Memory B cell (primary cell): ENCODE measurements at regions not wholly inside any gene's neighbourhood (a gene's known extent, or its start where the extent isn't known, plus 50 kb on each side); places are given as distances from the start of the nearest gene placed in this dataset.

Experiments used
- ATAC-seq: fragments of 150-1000 bp; cut with Tn5 transposase; 2 replicates; pipeline ENCODE4 v1.10.0; 2021; ENCODE audit warnings: low read depth, mild to moderate bottlenecking, moderate library complexity
- DNase-seq, 2 donors: peaks; one replicate each; pipeline ENCODE4 v3.0.0; 2022; ENCODE audit warnings: low spot score in 2 of 2
- H3K27ac Mint-ChIP-seq: one replicate; pipeline ENCODE4 v1.8.0; 2022; ENCODE audit warnings: mild to moderate bottlenecking, moderate library complexity, mixed read lengths
- H3K27me3 Mint-ChIP-seq: one replicate; pipeline ENCODE4 v1.8.0; 2022; ENCODE audit warnings: mixed read lengths
- H3K36me3 Mint-ChIP-seq: one replicate; pipeline ENCODE4 v1.8.0; 2022; ENCODE audit warnings: mild to moderate bottlenecking, mixed read lengths
- H3K4me1 Mint-ChIP-seq: one replicate; pipeline ENCODE4 v1.8.0; 2022; ENCODE audit warnings: mixed read lengths
- H3K4me3 Mint-ChIP-seq: one replicate; pipeline ENCODE4 v1.8.0; 2022; ENCODE audit warnings: mild to moderate bottlenecking, moderate library complexity, mixed read lengths
- H3K9me3 Mint-ChIP-seq: one replicate; pipeline ENCODE4 v1.8.0; 2022; ENCODE audit warnings: mixed read lengths

DNA sequence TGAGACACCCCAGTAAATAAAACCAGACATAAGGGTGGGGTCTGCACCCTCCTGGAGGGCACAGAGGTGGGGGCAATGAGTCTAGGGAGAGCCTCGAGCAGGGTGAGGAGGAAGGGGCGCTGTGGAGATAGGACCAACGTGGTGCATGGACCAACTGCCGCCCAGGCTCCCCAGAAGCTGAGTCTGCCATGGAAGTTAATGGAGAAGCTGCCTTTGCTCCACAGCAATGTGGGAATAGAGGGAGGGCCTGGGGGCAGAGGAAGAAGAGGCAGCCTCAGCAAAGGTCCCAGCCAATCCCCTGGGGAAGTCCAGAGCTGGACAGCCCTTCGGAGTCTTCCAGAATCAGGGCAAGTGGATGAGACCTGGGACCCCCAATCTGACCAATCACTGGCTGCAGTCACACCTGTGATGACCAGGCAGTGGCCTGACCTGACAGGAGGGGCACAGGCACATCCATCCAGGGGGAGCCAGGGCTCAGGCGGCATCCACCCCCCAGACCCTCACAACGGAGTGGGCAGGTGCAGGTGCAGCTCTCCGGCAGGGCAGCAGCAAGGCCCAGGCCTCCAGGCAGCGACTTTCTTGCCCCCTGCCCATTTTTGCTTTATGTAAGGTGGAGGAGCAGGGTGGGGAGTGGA lies 242.2 kb upstream of the PPP2R2D start:
- H3K27me3 Mint-ChIP-seq, result peaks cover 5% of the 10 kb centered on the region
- H3K9me3 Mint-ChIP-seq, result peaks cover 7% of the 10 kb centered on the region
- H3K4me1 Mint-ChIP-seq, result no peaks in the 10 kb centered on the region
- DNase-seq (no peak), ATAC-seq (no peak)
- no peak overlapping the region for H3K27ac Mint-ChIP-seq
- H3K36me3 Mint-ChIP-seq, result no peaks in the 10 kb centered on the region
- no peak overlapping the region for H3K4me3 Mint-ChIP-seq

- H3K27ac Mint-ChIP-seq, result no peak overlapping the region
- peaks cover 5% of the 10 kb centered on the region for H3K9me3 Mint-ChIP-seq
- H3K4me3 Mint-ChIP-seq, result no peak overlapping the region
- H3K27me3 Mint-ChIP-seq, result peaks cover 1% of the 10 kb centered on the region
- H3K4me1 Mint-ChIP-seq, result no peaks in the 10 kb centered on the region
- DNase-seq (no peak), ATAC-seq (no peak)
- no peaks in the 10 kb centered on the region for H3K36me3 Mint-ChIP-seq
These were observed 240.4 kb upstream of the PPP2R2D start for GRCh38 chr10:131660427-131660826.

GRCh38 chr10:131662851-131663250 lies 238.0 kb upstream of the PPP2R2D start:
- Mint-ChIP-seq H3K4me1 (no peaks in the 10 kb centered on the region), H3K36me3 (no peaks in the 10 kb centered on the region), H3K27ac (no peak overlapping the region), H3K4me3 (no peak overlapping the region), H3K27me3 (peaks cover 1% of the 10 kb centered on the region), H3K9me3 (peaks cover 7% of the 10 kb centered on the region)
- no peak for ATAC-seq
- DNase-seq, result no peak

DNA sequence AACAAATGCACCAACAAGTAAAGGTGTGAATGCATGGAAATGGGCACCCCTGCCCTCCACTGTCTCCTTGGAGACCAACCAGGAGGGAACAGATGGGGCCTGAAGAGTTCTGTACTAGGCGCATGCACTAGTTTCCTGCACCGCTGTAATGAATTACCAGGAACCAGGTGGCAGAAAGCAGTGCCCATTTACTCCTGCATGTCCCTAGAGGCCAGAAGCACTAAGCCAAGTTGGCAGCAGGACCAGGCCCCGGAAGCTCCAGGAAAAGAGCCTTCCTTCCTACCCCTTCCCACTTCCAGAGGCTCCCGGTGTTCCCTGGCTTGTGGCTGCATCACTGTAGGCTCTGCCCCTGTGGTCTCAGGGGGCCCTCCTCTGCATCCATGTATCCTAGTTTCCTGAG lies 237.5 kb upstream of the PPP2R2D start:
- H3K9me3 Mint-ChIP-seq, result peaks cover 7% of the 10 kb centered on the region
- H3K4me1 Mint-ChIP-seq, result no peaks in the 10 kb centered on the region
- no peak overlapping the region for H3K27ac Mint-ChIP-seq
- no peak for ATAC-seq
- H3K4me3 Mint-ChIP-seq, result no peak overlapping the region
- peaks cover 1% of the 10 kb centered on the region for H3K27me3 Mint-ChIP-seq
- no peak for DNase-seq
- no peaks in the 10 kb centered on the region for H3K36me3 Mint-ChIP-seq

DNA sequence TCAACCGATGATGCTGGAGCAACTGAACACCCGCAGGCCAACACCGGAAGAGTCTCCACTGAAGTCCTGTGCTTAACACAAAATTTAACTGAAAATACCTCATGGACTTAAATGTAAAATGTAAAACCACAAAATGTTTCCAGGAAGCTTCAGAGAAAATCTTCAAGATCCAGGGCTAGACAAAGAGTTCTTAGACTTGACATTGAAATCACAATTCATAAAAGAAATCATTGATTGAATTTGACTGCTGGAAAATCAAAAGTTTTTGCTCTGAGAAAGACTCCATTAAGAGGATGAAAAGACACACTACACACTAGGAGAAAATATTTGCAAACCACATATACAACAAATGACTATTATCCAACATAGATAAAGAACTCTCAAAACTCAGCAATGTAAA lies 234.7 kb upstream of the PPP2R2D start:
- Mint-ChIP-seq H3K27me3 (peaks cover 5% of the 10 kb centered on the region), H3K36me3 (no peaks in the 10 kb centered on the region), H3K9me3 (peaks cover 6% of the 10 kb centered on the region), H3K4me1 (peaks cover 3% of the 10 kb centered on the region), H3K27ac (no peak overlapping the region), H3K4me3 (no peak overlapping the region)
- no peak for DNase-seq
- ATAC-seq, result no peak

- H3K9me3 Mint-ChIP-seq, result peaks cover 6% of the 10 kb centered on the region
- no peak overlapping the region for H3K4me3 Mint-ChIP-seq
- DNase-seq, result no peak
- H3K27ac Mint-ChIP-seq, result no peak overlapping the region
- ATAC-seq, result no peak
- peaks cover 3% of the 10 kb centered on the region for H3K4me1 Mint-ChIP-seq
- no peaks in the 10 kb centered on the region for H3K36me3 Mint-ChIP-seq
- H3K27me3 Mint-ChIP-seq, result peaks cover 5% of the 10 kb centered on the region
These were observed 233.8 kb upstream of the PPP2R2D start for GRCh38 chr10:131667047-131667446.

GRCh38 chr10:131667561-131667960 lies 233.2 kb upstream of the PPP2R2D start:
- H3K4me1 Mint-ChIP-seq, result peaks cover 3% of the 10 kb centered on the region
- H3K4me3 Mint-ChIP-seq, result no peak overlapping the region
- no peak overlapping the region for H3K27ac Mint-ChIP-seq
- ATAC-seq, result no peak
- no peak for DNase-seq
- H3K27me3 Mint-ChIP-seq, result peaks cover 5% of the 10 kb centered on the region
- H3K9me3 Mint-ChIP-seq, result peaks cover 11% of the 10 kb centered on the region
- no peaks in the 10 kb centered on the region for H3K36me3 Mint-ChIP-seq

DNA sequence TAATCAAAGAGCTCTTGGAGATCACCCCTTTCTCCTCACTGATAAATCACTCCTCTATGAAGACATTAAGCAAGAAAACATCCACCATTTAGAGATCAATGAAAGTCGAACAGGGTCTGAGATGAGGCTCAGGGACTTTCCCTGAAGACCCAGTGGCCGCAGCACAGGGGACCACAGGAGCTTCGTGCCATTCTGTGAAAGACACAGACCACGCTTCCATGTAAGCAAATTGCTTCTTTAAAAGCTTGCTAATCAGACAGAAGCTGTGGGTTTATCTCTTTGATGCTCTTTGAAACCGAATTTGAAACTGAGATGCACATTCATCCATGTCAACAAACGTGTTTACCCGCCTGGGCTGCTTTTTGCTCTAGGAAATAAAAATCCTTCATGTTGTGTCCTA lies 231.9 kb upstream of the PPP2R2D start:
- H3K27me3 Mint-ChIP-seq, result peaks cover 3% of the 10 kb centered on the region
- DNase-seq (no peak), ATAC-seq (no peak)
- peaks cover 11% of the 10 kb centered on the region for H3K9me3 Mint-ChIP-seq
- no peak overlapping the region for H3K4me3 Mint-ChIP-seq
- H3K27ac Mint-ChIP-seq, result no peak overlapping the region
- no peaks in the 10 kb centered on the region for H3K36me3 Mint-ChIP-seq
- H3K4me1 Mint-ChIP-seq, result peaks cover 3% of the 10 kb centered on the region

GRCh38 chr10:131669838-131670237 lies 231.0 kb upstream of the PPP2R2D start:
- ATAC-seq (no peak), DNase-seq (no peak)
- H3K27ac Mint-ChIP-seq, result no peak overlapping the region
- peaks cover 3% of the 10 kb centered on the region for H3K27me3 Mint-ChIP-seq
- H3K4me3 Mint-ChIP-seq, result no peak overlapping the region
- H3K36me3 Mint-ChIP-seq, result no peaks in the 10 kb centered on the region
- H3K9me3 Mint-ChIP-seq, result peaks cover 11% of the 10 kb centered on the region
- H3K4me1 Mint-ChIP-seq, result peaks cover 3% of the 10 kb centered on the region

DNA sequence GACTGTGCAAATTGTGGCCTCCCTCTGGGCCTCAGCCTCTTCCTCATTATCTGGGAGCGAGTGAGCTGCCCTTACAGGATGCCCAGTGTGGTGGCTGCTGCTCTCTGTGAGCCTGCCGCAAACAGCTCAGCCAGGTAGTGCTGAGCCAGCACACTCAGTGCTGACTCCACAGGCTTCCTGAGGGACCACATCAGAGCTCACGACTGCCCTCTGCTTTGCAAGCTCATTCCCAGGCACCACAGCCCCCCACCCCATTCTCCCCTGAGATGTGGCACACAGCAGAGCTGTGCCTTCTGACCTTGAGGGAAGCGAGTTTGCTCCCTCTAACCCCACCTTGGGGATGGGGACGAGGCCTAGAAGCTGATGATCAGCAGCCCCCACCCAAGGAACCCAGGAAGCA lies 230.5 kb upstream of the PPP2R2D start:
- ATAC-seq (no peak), DNase-seq (no peak)
- Mint-ChIP-seq H3K27me3 (peaks cover 3% of the 10 kb centered on the region), H3K36me3 (no peaks in the 10 kb centered on the region), H3K9me3 (peaks cover 11% of the 10 kb centered on the region), H3K4me3 (no peak overlapping the region), H3K27ac (no peak overlapping the region), H3K4me1 (peaks cover 3% of the 10 kb centered on the region)

- Mint-ChIP-seq H3K9me3 (peaks cover 8% of the 10 kb centered on the region), H3K36me3 (no peaks in the 10 kb centered on the region), H3K4me1 (peaks cover 3% of the 10 kb centered on the region), H3K4me3 (no peak overlapping the region), H3K27ac (no peak overlapping the region), H3K27me3 (peaks cover 3% of the 10 kb centered on the region)
- no peak for DNase-seq
- no peak for ATAC-seq
These were observed 227.4 kb upstream of the PPP2R2D start for GRCh38 chr10:131673396-131673795.

GRCh38 chr10:131674130-131674529 lies 226.7 kb upstream of the PPP2R2D start:
- Mint-ChIP-seq H3K27me3 (peaks cover 3% of the 10 kb centered on the region), H3K4me1 (peaks cover 3% of the 10 kb centered on the region), H3K9me3 (peaks cover 8% of the 10 kb centered on the region), H3K27ac (no peak overlapping the region), H3K36me3 (no peaks in the 10 kb centered on the region), H3K4me3 (no peak overlapping the region)
- no peak for ATAC-seq
- no peak for DNase-seq

DNA sequence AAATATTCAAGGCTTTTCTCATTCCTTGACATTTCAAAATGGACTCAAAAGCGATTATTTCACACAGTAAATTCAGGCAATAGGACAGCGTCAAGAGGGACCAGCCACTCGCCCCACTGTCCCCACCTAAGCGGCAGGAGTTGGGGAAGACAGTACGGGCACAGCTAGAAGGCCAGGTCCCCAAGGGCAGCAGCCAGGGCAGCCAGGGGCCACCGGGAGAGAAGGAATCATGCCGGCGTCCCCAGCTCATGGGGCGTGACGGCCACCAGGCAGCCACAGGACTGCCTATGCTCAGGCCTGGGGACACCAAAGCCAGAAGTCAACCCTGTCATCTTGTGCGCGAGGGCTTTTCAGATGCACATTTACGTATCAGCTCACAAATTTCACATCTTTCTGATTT lies 225.7 kb upstream of the PPP2R2D start:
- no peak overlapping the region for H3K27ac Mint-ChIP-seq
- peaks cover 1% of the 10 kb centered on the region for H3K27me3 Mint-ChIP-seq
- no peaks in the 10 kb centered on the region for H3K4me1 Mint-ChIP-seq
- peaks cover 4% of the 10 kb centered on the region for H3K9me3 Mint-ChIP-seq
- no peaks in the 10 kb centered on the region for H3K36me3 Mint-ChIP-seq
- no peak overlapping the region for H3K4me3 Mint-ChIP-seq
- DNase-seq (no peak), ATAC-seq (no peak)

DNA sequence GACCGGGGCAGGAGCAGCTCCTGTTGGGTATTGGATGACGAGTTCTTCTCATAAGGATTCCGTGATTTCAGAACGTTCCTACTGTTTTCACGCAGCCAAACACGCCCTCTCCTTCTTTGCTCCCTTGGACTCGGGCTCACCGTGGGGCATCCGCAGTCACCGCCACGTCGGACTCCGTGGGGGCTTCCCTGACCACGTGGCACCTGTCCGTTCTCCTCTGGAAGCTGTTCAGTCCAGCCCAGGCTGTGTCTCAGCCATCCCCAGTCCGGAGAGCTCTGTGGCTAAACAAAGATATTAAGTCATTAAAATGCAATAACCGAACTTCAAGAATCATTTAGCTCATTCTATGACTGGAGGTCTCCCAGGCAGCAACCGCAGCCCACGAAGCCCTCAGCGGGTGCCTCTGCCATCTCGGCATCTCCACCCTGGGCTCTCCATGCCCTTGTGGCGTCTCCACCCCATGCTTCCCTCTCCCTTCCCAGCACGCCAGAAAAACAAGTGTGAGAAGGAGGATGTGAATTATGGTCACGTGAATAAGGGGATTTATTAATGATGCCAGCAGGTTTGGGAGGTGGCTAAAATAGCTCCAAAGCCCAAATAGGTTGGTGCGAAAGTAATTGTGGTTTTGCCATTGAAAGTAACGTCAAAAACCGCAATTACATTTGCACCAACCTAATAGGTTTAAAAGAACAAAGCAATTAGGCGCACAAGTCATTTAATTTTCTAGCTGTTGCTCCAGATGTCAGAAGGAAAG lies 224.6 kb upstream of the PPP2R2D start:
- Mint-ChIP-seq H3K27me3 (peaks cover 1% of the 10 kb centered on the region), H3K4me3 (no peak overlapping the region), H3K36me3 (no peaks in the 10 kb centered on the region), H3K27ac (no peak overlapping the region), H3K9me3 (peaks cover 4% of the 10 kb centered on the region), H3K4me1 (no peaks in the 10 kb centered on the region)
- DNase-seq (no peak), ATAC-seq (no peak)
